ENCODE measurements at regions not wholly inside any gene's neighbourhood (a gene's known extent, or its start where the extent isn't known, plus 50 kb on each side); places are given as distances from the start of the nearest gene placed in this dataset.

GRCh38 chr3:36206956-36207580 lies 173.2 kb upstream of the STAC start:
- no peak for DNase-seq

- DNase-seq = no peak
These were observed 169.3 kb upstream of the STAC start for GRCh38 chr3:36210840-36211651.

- DNase-seq = no peak
These were observed 168.7 kb upstream of the STAC start for GRCh38 chr3:36211652-36211999.

GRCh38 chr3:36212251-36212650 lies 168.1 kb upstream of the STAC start:
- DNase-seq = no peak

- DNase-seq = no peak
These were observed 165.8 kb upstream of the STAC start for GRCh38 chr3:36214460-36214859.

GRCh38 chr3:36215241-36215640 lies 165.1 kb upstream of the STAC start:
- DNase-seq = no peak

GRCh38 chr3:36219398-36219797 lies 160.9 kb upstream of the STAC start:
- no peak for DNase-seq

- DNase-seq = no peak
These were observed 160.1 kb upstream of the STAC start for GRCh38 chr3:36220173-36220572.

GRCh38 chr3:36221975-36222374 lies 158.3 kb upstream of the STAC start:
- no peak for DNase-seq

GRCh38 chr3:36227980-36228379 lies 152.3 kb upstream of the STAC start:
- no peak for DNase-seq

- no peak for DNase-seq
These were observed 150.8 kb upstream of the STAC start for GRCh38 chr3:36229496-36229895.

GRCh38 chr3:36232797-36233489 lies 147.4 kb upstream of the STAC start:
- no peak for DNase-seq

- no peak for DNase-seq
These were observed 135.6 kb upstream of the STAC start for GRCh38 chr3:36244728-36245127.

GRCh38 chr3:36248374-36248773 lies 131.9 kb upstream of the STAC start:
- no peak for DNase-seq

- no peak for DNase-seq
These were observed 130.1 kb upstream of the STAC start for GRCh38 chr3:36250191-36250590.

- DNase-seq = no peak
These were observed 123.0 kb upstream of the STAC start for GRCh38 chr3:36257158-36257852.

GRCh38 chr3:36258421-36258820 lies 121.9 kb upstream of the STAC start:
- DNase-seq = no peak

- no peak for DNase-seq
These were observed 120.7 kb upstream of the STAC start for GRCh38 chr3:36259580-36259979.

- DNase-seq = no peak
These were observed 111.0 kb upstream of the STAC start for GRCh38 chr3:36269274-36269673.

- no peak for DNase-seq
These were observed 97.5 kb upstream of the STAC start for GRCh38 chr3:36282766-36283165.

GRCh38 chr3:36295296-36295695 lies 85.0 kb upstream of the STAC start:
- no peak for DNase-seq

GRCh38 chr3:36297195-36297594 lies 83.1 kb upstream of the STAC start:
- no peak for DNase-seq

- no peak for DNase-seq
These were observed 82.1 kb upstream of the STAC start for GRCh38 chr3:36298188-36298587.

- no peak for DNase-seq
These were observed 78.2 kb upstream of the STAC start for GRCh38 chr3:36302158-36302509.
